ENCODE measurements at regions not wholly inside any gene's neighbourhood (a gene's known extent, or its start where the extent isn't known, plus 50 kb on each side); places are given as distances from the start of the nearest gene placed in this dataset.

- Histone ChIP-seq H3K4me1 (no peaks in the 10 kb centered on the region), H3K27ac (peak overlapping the region in 1 of 4 donors; percentile 16), H3K27me3 (no peaks in the 10 kb centered on the region), H3K36me3 (no peaks in the 10 kb centered on the region), H3K9me3 (peaks cover 0 to 4% (median 0%) of the 10 kb centered on the region in 4 donors), H3K4me3 (no peak overlapping the region)
- ATAC-seq (ENCODE audit: low FRiP score in 2 of 2) (peak in 1 of 2 donors; percentile 19), DNase-seq (no peak)
- 21 to 30% methylated on average over 4 of the region's 4 CpGs for WGBS, 2 donors
- TF ChIP-seq EP300 (IDR thresholded peaks at IDR 0.05) (no peak), CTCF (IDR thresholded peaks at IDR 0.05) (no peak), POLR2AphosphoS5 (IDR thresholded peaks at IDR 0.05) (no peak), POLR2A (IDR thresholded peaks at IDR 0.05) (no peak)
These were observed 179.0 kb downstream of the SPCS3 start for GRCh38 chr4:176498617-176499256.

DNA sequence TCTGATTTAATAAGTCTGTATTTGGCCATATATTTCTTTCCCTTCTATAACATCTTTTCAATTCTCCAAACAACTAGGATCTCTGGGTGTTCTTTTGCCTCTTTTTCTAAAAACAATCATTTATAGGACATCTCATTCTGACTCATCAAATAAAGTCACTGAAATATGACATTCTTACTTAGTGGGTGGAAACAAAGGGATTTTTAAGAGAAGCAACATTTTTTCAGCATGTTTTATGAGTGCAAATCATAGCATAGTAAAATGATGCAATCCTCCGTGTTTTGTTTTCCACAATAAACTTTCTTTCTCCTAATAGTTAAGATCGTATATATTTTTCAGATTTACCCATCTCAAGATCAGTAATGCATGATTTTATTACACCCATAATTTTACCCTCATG lies 179.8 kb downstream of the SPCS3 start:
- Histone ChIP-seq H3K9me3 (peaks cover 0 to 4% (median 0%) of the 10 kb centered on the region in 4 donors), H3K36me3 (no peaks in the 10 kb centered on the region), H3K4me1 (no peaks in the 10 kb centered on the region), H3K27me3 (no peaks in the 10 kb centered on the region), H3K27ac (no peak overlapping the region), H3K4me3 (no peak overlapping the region)
- WGBS, 2 donors, result 68 to 72% methylated on average over 2 of the region's 2 CpGs
- TF ChIP-seq POLR2A (IDR thresholded peaks at IDR 0.05) (no peak), POLR2AphosphoS5 (IDR thresholded peaks at IDR 0.05) (no peak), EP300 (IDR thresholded peaks at IDR 0.05) (no peak), CTCF (IDR thresholded peaks at IDR 0.05) (no peak)
- no peak for ATAC-seq (ENCODE audit: low FRiP score in 2 of 2)
- DNase-seq, result no peak

DNA sequence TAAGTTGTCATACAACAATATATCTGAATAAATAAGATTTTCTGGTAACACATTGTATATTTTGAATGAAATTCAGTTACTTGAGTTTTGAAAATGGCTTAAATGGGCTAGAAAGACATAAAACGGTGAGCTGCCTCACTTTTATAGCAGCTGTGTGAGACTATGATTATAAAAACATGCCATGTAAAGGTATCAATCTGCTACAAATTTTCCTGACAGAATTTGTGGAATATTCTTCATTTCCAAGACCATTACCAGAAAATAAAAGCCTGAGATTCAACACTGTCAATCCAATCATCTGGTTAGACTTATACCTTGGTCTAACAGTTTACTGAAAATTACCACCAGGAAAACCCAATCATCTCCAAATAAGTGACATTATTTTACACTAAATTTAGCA lies 181.1 kb downstream of the SPCS3 start:
- DNase-seq (no peak), ATAC-seq (ENCODE audit: low FRiP score in 2 of 2) (no peak)
- 82 to 94% methylated on average over 1 of the region's 1 CpG for WGBS, 2 donors
- Histone ChIP-seq H3K27me3 (no peaks in the 10 kb centered on the region), H3K27ac (no peak overlapping the region), H3K4me3 (no peak overlapping the region), H3K36me3 (no peaks in the 10 kb centered on the region), H3K9me3 (peaks cover 0 to 4% (median 0%) of the 10 kb centered on the region in 4 donors), H3K4me1 (no peaks in the 10 kb centered on the region)
- TF ChIP-seq CTCF (IDR thresholded peaks at IDR 0.05), result no peak
- no peak for TF ChIP-seq POLR2AphosphoS5 (IDR thresholded peaks at IDR 0.05)
- no peak for TF ChIP-seq EP300 (IDR thresholded peaks at IDR 0.05)
- TF ChIP-seq POLR2A (IDR thresholded peaks at IDR 0.05), result no peak

GRCh38 chr4:176504118-176504517 lies 184.4 kb downstream of the SPCS3 start:
- TF ChIP-seq EP300 (IDR thresholded peaks at IDR 0.05), result no peak
- no peak for TF ChIP-seq POLR2A (IDR thresholded peaks at IDR 0.05)
- TF ChIP-seq CTCF (IDR thresholded peaks at IDR 0.05), result no peak
- no peak for TF ChIP-seq POLR2AphosphoS5 (IDR thresholded peaks at IDR 0.05)
- no peaks in the 10 kb centered on the region for H3K27me3 ChIP-seq
- no peaks in the 10 kb centered on the region for H3K9me3 ChIP-seq
- DNase-seq, result no peak
- ATAC-seq (ENCODE audit: low FRiP score in 2 of 2), result no peak
- H3K36me3 ChIP-seq, result no peaks in the 10 kb centered on the region
- H3K27ac ChIP-seq, result no peak overlapping the region
- H3K4me3 ChIP-seq, result no peak overlapping the region
- H3K4me1 ChIP-seq, result no peaks in the 10 kb centered on the region
- 60 to 61% methylated on average over 2 of the region's 2 CpGs for WGBS, 2 donors
